MM.1S (cell line): ENCODE measurements at regions not wholly inside any gene's neighbourhood (a gene's known extent, or its start where the extent isn't known, plus 50 kb on each side); places are given as distances from the start of the nearest gene placed in this dataset.

ENCODE experiments used
- DNase-seq: peaks from one replicate; pipeline ENCODE4 v3.0.0-alpha.2; 2015
- H2AFZ ChIP-seq: fragments of 300-600 bp; sonication (generic); 2 replicates; pipeline ENCODE4 v1.6.0; 2016; ENCODE audit warnings: antibody characterized with exemption, low read length
- H3F3A ChIP-seq: fragments of 300-600 bp; sonication (generic); 2 replicates; pipeline ENCODE4 v1.6.1; 2016; ENCODE audit warnings: mild to moderate bottlenecking, antibody characterized with exemption, low read length, moderate library complexity, mixed read lengths; ENCODE audit not compliant: insufficient read depth
- H3K27ac ChIP-seq: fragments of 300-600 bp; sonication (generic); 2 replicates; pipeline ENCODE4 v1.5.1; 2016; ENCODE audit warnings: mild to moderate bottlenecking, low read length
- H3K27me3 ChIP-seq: fragments of 300-600 bp; sonication (generic); replicated peaks from 2 replicates; pipeline ENCODE4 v1.6.0; 2016; ENCODE audit warnings: low read length; ENCODE audit not compliant: insufficient read depth
- H3K36me3 ChIP-seq: fragments of 300-600 bp; sonication (generic); replicated peaks from 2 replicates; pipeline ENCODE4 v1.6.1; 2016; ENCODE audit warnings: mild to moderate bottlenecking, low read length, mixed read lengths; ENCODE audit not compliant: insufficient read depth
- H3K4me1 ChIP-seq: fragments of 300-600 bp; sonication (generic); 2 replicates; pipeline ENCODE4 v1.6.1; 2016; ENCODE audit warnings: low read length, mixed read lengths
- H3K4me2 ChIP-seq: fragments of 300-600 bp; sonication (generic); 2 replicates; pipeline ENCODE4 v1.6.0; 2016; ENCODE audit warnings: low read depth, low read length
- H3K4me3 ChIP-seq: fragments of 300-600 bp; sonication (generic); 2 replicates; pipeline ENCODE4 v1.5.1; 2016; ENCODE audit warnings: low read length, mixed read lengths
- H3K79me2 ChIP-seq: fragments of 300-600 bp; sonication (generic); 2 replicates; pipeline ENCODE4 v1.6.1; 2016; ENCODE audit warnings: mixed run types, low read length, mixed read lengths
- H3K9ac ChIP-seq: fragments of 300-600 bp; sonication (generic); 2 replicates; pipeline ENCODE4 v1.6.1; 2016; ENCODE audit warnings: low read length, mixed read lengths
- H3K9me2 ChIP-seq: fragments of 300-600 bp; sonication (generic); replicated peaks from 2 replicates; pipeline ENCODE4 v1.6.1; 2016; ENCODE audit warnings: mild to moderate bottlenecking, low read length, mixed read lengths; ENCODE audit not compliant: insufficient read depth
- H3K9me3 ChIP-seq: fragments of 300-600 bp; sonication (generic); replicated peaks from 2 replicates; pipeline ENCODE4 v1.6.1; 2016; ENCODE audit warnings: mild to moderate bottlenecking, low read length, mixed read lengths; ENCODE audit not compliant: insufficient read depth
- H4K20me1 ChIP-seq: fragments of 300-600 bp; sonication (generic); 2 replicates; pipeline ENCODE4 v1.6.1; 2016; ENCODE audit warnings: mild to moderate bottlenecking, low read length, moderate library complexity, mixed read lengths; ENCODE audit not compliant: insufficient read depth
- CTCF ChIP-seq: fragments of 300-600 bp; sonication (generic); IDR thresholded peaks from 2 replicates; pipeline ENCODE4 v1.5.1; 2016; ENCODE audit warnings: antibody characterized with exemption, low read length, mixed read lengths
- EZH2 ChIP-seq: fragments of 300-600 bp; sonication (generic); optimal IDR thresholded peaks from 2 replicates; pipeline ENCODE3; 2017; ENCODE audit warnings: low read depth, mild to moderate bottlenecking, antibody characterized with exemption, low read length, mixed read lengths
- EZH2phosphoT487 ChIP-seq: fragments of 300-600 bp; sonication (generic); IDR thresholded peaks from 2 replicates; pipeline ENCODE4 v1.6.1; 2018; ENCODE audit warnings: antibody characterized with exemption, low read length

GRCh38 chr13:112136095-112136494, 69.1 kb downstream of the SOX1 start:
- Histone ChIP-seq H3K9me2 (no peaks in the 10 kb centered on the region), H3K4me1 (no peaks in the 10 kb centered on the region), H3K4me3 (no peak overlapping the region), H3K79me2 (no peaks in the 10 kb centered on the region), H3K4me2 (no peak overlapping the region), H3K9me3 (no peaks in the 10 kb centered on the region), H3K27ac (no peak overlapping the region), H3K27me3 (peaks cover 10% of the 10 kb centered on the region), H3F3A (no peaks in the 10 kb centered on the region), H4K20me1 (no peaks in the 10 kb centered on the region), H3K36me3 (no peaks in the 10 kb centered on the region), H3K9ac (no peak overlapping the region), H2AFZ (no peak overlapping the region)
- TF ChIP-seq EZH2phosphoT487 (no peak), CTCF (no peak), EZH2 (no peak)
- DNase-seq, result no peak

GRCh38 chr13:112137144-112137543, 70.2 kb downstream of the SOX1 start:
- no peak overlapping the region for H3K4me3 ChIP-seq
- H3K9ac ChIP-seq, result no peak overlapping the region
- H3K36me3 ChIP-seq, result no peaks in the 10 kb centered on the region
- no peaks in the 10 kb centered on the region for H3K9me2 ChIP-seq
- no peaks in the 10 kb centered on the region for H3K79me2 ChIP-seq
- H2AFZ ChIP-seq, result no peak overlapping the region
- H3K4me1 ChIP-seq, result no peaks in the 10 kb centered on the region
- no peaks in the 10 kb centered on the region for H3F3A ChIP-seq
- H3K9me3 ChIP-seq, result no peaks in the 10 kb centered on the region
- H3K27me3 ChIP-seq, result peaks cover 7% of the 10 kb centered on the region
- TF ChIP-seq CTCF (no peak), EZH2phosphoT487 (no peak), EZH2 (no peak)
- no peak overlapping the region for H3K4me2 ChIP-seq
- DNase-seq, result no peak
- H4K20me1 ChIP-seq, result no peaks in the 10 kb centered on the region
- no peak overlapping the region for H3K27ac ChIP-seq

GRCh38 chr13:112140366-112140765, 73.4 kb downstream of the SOX1 start:
- Histone ChIP-seq H3K36me3 (no peaks in the 10 kb centered on the region), H3K27me3 (no peaks in the 10 kb centered on the region), H3K9me2 (no peaks in the 10 kb centered on the region), H3K4me1 (no peaks in the 10 kb centered on the region), H3K4me2 (no peak overlapping the region), H2AFZ (no peak overlapping the region), H3K4me3 (no peak overlapping the region), H3K79me2 (no peaks in the 10 kb centered on the region), H3K9ac (no peak overlapping the region), H3F3A (no peaks in the 10 kb centered on the region), H3K9me3 (no peaks in the 10 kb centered on the region), H3K27ac (no peak overlapping the region), H4K20me1 (no peaks in the 10 kb centered on the region)
- no peak for DNase-seq
- TF ChIP-seq EZH2, result no peak
- no peak for TF ChIP-seq CTCF
- TF ChIP-seq EZH2phosphoT487, result no peak
